ENCODE measurements at regions not wholly inside any gene's neighbourhood (a gene's known extent, or its start where the extent isn't known, plus 50 kb on each side); places are given as distances from the start of the nearest gene placed in this dataset.

- no peak for TF ChIP-seq CTCF (IDR thresholded peaks at IDR 0.05)
- no peak for TF ChIP-seq POLR2A (IDR thresholded peaks at IDR 0.05)
Measured at GRCh38 chr5:3323144-3323543, 272.5 kb upstream of the IRX1 start.

All from thyroid gland (tissue), 4 donors.